Hindlimb muscle (tissue), 1 donor: ENCODE measurements at regions not wholly inside any gene's neighbourhood (a gene's known extent, or its start where the extent isn't known, plus 50 kb on each side); places are given as distances from the start of the nearest gene placed in this dataset.

ENCODE experiments used
- DNase-seq: peaks from one replicate; pipeline ENCODE4 v3.0.0-alpha.2; 2013

- DNase-seq = no peak
Measured at GRCh38 chr9:108213511-108213910, 642.3 kb downstream of the ACTL7B start.

GRCh38 chr9:108212184-108212583, 643.6 kb downstream of the ACTL7B start:
- DNase-seq = peak; percentile 36

GRCh38 chr9:108211411-108211955, 644.3 kb downstream of the ACTL7B start:
- DNase-seq = no peak

DNA sequence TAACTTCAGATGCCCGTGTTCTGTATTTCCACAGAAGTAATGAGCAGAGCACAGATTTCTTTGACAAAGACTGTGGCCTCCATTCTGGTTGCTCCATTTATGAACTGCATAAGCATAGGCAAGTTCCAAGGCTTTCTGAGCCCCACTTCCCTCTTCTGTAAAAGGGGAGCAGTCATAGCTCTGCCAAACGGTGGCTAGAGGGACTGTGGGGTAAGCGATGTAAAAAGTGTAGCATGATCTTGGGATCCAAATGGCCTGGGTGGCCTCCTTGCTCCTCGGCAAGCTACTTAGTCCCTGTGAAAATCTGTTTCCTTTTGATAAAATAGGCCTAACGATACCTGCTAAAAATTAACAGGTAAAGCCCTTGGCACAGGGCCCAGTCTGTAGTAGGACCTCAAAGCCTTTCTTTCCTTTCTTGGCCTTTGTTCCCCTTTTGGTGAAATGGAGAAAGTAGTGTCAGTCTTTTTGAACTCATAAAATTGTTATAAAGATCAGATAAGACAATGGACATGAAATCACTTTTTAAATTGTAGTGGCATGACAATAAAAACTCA, 646.6 kb downstream of the ACTL7B start:
- DNase-seq = no peak

DNA sequence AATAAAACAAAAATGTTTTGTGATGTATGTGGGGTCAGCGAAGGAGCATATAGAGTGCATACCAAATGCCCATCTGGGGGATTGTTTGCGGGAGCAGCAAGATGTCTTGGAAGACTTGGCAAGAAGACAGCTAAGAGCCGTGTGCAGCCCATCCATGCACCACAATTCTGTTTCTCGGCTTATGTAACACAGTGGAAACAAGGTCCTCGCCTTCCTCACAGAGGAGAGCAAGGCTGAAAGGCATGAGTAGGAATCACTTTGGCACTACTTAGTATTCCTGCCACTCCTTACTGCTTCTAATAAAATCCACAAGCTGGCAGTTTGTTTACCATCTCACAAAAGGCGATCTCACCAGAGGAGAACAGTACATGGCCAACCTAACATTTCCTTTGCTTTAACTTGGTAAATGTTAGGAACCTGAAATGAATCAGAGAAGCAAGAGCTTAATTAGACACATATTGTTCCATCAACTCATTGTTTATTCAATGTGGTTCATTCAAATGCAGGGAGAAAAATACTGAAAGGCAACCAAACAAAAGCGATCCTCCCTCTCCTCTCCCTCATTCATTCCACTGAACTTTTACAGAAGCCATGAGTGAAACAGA, 648.1 kb downstream of the ACTL7B start:
- no peak for DNase-seq

- DNase-seq = no peak
Measured at GRCh38 chr9:108205276-108205675, 650.5 kb downstream of the ACTL7B start.

DNA sequence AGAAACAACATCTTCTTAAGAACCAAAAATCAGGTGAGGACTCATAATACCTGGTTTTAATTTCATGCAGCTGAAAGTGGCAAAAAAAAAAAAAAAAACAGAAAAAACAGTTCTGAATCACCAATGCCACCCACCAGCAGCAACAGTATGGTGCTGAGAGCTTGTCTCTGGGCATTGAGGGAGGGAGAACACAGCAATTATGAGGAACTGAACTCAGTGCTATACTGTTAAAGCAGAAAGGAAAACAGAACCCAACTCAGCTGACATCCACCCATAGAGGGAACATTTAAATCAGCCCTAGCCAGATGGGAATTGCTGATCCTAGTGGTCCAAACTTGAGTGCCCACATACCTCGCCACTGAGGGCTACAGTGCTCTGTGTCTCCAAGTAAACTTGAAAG, 657.9 kb downstream of the ACTL7B start:
- DNase-seq = no peak

GRCh38 chr9:108197008-108197365, 658.8 kb downstream of the ACTL7B start:
- no peak for DNase-seq

GRCh38 chr9:108196332-108197007, 659.3 kb downstream of the ACTL7B start:
- DNase-seq = no peak

DNA sequence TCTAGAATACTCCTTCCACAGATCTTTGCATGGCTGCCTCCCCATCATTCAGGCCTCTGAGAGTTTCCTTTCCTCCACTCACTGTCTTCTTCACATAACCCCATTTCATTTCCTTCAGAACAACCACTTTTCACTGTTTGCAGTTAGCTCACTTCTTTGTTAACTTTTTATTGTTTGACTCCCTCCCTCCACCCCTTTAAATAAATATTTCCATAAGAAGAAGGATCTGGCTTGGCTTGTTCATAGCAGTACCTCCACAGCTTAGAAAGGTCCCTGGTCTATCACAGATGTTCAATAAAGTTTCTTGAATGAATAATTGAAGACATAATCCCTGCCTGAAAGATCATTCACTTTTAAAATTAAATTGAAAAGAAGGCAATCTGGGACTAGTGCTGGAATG, 661.6 kb downstream of the ACTL7B start:
- no peak for DNase-seq

DNA sequence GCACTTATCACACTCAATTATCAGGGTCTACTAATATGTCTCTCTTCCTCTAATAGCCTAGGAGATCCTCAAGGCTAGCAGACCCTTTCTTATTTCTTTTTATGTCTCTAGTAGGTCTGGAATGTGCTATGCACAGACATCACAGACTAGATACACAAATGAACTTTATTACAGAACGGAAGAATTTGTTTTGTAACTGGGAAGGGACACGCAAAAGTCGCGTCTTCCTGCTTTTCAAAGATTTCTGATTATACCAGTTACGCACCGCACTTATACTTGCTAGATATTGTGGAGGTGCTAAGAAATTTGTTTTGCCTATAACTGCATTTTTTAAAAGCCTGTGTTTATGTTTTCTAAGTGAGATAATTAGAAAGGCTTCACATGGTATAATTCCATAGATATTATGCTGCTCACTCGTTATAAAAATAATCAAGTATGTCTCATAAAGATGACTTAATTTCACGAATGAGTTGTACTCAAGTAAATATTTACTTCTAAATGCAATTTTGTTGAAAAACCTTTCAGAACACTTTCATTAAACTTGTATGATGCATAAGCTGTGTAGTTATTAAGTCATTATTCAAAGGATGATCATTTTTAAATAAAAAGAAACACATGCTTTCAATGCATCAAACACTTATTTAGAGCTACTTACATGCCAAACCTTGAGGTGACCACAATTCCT, 662.6 kb downstream of the ACTL7B start:
- DNase-seq = no peak

GRCh38 chr9:108191065-108191464, 664.7 kb downstream of the ACTL7B start:
- DNase-seq = no peak

- no peak for DNase-seq
Measured at GRCh38 chr9:108188976-108189375, 666.8 kb downstream of the ACTL7B start.

- no peak for DNase-seq
Measured at GRCh38 chr9:108188482-108188881, 667.3 kb downstream of the ACTL7B start.

DNA sequence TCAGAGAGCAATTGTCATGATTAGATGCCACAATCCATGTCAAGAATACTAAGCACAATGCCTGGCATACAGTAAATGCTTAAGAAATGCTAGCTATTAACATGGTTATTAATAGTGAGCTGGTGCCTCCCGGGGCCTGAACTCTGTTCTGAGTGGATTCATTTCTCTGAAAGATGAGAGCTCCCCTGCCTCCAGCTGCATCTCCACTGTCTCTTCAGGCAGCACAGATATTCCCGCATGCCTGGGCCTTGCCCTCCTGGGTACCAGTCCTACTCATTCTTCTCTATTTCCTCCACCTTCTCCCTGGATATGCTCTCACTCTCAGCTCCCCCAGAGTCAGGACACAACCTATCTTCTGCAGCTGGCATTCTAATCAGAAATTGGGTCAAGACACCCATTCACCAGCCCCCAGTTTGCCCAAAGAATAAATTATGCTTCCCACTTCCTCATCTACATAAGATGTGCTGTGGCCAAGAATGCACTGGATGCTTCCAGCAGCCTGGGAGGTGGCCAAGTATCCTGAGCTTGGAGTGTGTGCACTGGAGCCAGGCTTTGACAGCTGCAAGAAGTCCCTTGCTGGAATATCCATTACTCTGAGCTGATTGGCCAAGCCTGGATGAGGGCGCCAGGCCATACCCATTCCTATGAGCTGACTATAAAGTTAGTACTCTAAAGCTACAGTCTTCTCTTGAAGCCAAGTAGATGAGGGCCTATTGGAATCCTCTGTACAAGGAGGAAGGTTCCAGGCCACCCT, 669.0 kb downstream of the ACTL7B start:
- peak; percentile 88 for DNase-seq

- DNase-seq = no peak
Measured at GRCh38 chr9:108185613-108186012, 670.2 kb downstream of the ACTL7B start.

- no peak for DNase-seq
Measured at GRCh38 chr9:108184941-108185340, 670.8 kb downstream of the ACTL7B start.

DNA sequence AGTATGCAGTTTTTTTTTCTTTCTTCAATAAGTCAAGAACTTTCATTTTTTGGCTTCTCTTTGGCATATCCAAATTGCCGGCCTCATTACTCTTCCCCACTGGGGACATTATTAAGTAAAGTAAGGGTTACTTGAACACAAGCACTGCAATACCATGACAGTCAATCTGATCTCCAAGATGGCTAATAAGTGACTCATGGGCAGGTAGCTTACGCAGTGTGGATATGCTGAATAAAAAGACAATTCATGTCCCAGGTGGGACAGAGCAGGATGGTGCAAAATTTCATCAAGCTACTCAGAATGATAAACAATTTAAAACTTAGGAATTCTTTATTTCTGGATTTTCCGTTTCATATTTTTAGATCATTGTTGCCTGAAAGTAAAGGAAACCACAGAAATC, 671.8 kb downstream of the ACTL7B start:
- DNase-seq = no peak

- DNase-seq = no peak
Measured at GRCh38 chr9:108182950-108183381, 672.8 kb downstream of the ACTL7B start.

GRCh38 chr9:108182270-108182669, 673.5 kb downstream of the ACTL7B start:
- no peak for DNase-seq

DNA sequence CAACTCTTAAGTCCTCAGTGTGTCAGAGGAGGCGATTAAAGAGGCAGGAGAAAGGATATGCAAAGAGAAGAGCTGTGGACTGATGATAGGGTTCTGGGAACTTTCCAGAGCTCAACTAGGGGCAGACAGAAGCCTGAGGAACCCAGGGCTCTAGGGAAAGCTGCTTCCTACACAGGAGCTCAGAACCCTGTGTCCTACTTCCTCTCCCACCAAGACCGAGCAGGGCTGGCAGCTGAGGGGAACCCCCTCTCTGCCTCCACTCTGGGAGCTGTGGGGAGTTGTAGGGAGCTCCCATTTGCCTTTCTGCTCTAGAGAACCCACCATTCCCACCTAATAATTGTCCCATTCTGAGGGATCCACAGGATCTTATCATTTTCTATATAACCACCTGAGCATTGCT, 674.3 kb downstream of the ACTL7B start:
- no peak for DNase-seq

- peak; percentile 17 for DNase-seq
Measured at GRCh38 chr9:108180541-108180940, 675.2 kb downstream of the ACTL7B start.

- peak; percentile 58 for DNase-seq
Measured at GRCh38 chr9:108178318-108178717, 677.5 kb downstream of the ACTL7B start.
